ENCODE measurements at regions not wholly inside any gene's neighbourhood (a gene's known extent, or its start where the extent isn't known, plus 50 kb on each side); places are given as distances from the start of the nearest gene placed in this dataset.

DNA sequence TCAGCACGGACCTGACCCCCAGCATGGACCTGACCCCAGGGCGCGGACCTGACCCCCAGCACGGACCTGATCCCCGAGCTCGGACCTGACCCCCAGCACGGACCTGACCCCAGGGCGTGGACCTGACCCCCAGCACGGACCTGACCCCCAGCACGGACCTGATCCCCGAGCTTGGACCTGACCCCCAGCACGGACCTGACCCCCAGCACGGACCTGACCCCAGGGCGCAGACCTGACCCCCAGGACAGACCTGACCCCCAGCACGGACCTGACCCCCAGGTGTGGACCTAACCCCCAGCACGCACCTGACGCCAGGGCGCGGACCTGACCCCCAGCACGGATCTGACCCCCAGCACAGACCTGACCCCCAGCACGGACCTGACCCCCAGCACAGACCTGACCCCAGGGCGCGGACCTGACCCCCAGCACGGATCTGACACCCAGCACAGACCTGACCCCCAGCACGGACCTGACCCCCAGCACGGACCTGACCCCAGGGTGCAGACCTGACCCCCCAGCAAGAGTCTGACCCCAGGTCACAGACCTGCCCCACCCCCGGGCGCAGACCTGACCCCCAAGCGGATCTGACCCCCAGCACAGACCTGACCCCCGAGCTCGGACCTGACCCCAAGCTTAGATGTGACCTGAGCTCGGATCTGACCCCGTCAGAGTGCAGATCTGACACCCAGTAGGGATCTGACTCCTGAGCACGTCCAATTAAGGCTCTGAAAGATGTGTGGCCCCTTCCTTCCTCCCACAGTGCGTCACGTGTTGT lies 98.7 kb downstream of the C16orf95 start:
- Histone ChIP-seq H3K27ac (ENCODE audit: low read depth, low read length) (no peak overlapping the region), H3K27me3 (ENCODE audit: insufficient read depth, low read length, poor library complexity) (no peaks in the 10 kb centered on the region), H3K36me3 (ENCODE audit: control insufficient read depth, insufficient read depth, low read length) (no peaks in the 10 kb centered on the region), H3K4me3 (ENCODE audit: low read length) (no peak overlapping the region), H3K4me2 (ENCODE audit: low read length) (no peak overlapping the region), H2AK5ac (ENCODE audit: low read length) (no peak overlapping the region), H4K8ac (ENCODE audit: low read depth, low read length) (no peak overlapping the region), H3K56ac (ENCODE audit: low read length) (no peak overlapping the region), H4K5ac (ENCODE audit: low read length) (no peak overlapping the region), H3K9ac (ENCODE audit: low read length) (no peak overlapping the region), H3K4me1 (ENCODE audit: control insufficient read depth, low read depth, low read length) (no peaks in the 10 kb centered on the region), H2BK15ac (replicated peaks; ENCODE audit: low read depth) (no peak overlapping the region), H3K79me2 (ENCODE audit: control insufficient read depth, insufficient read depth, low read length) (no peaks in the 10 kb centered on the region), H3K79me1 (ENCODE audit: low read length) (no peaks in the 10 kb centered on the region), H3K18ac (ENCODE audit: low read length) (no peak overlapping the region), H3K4ac (ENCODE audit: low read depth, low read length) (no peak overlapping the region), H3K23ac (ENCODE audit: low read length) (no peak overlapping the region), H2BK5ac (ENCODE audit: low read length) (no peak overlapping the region), H2BK120ac (ENCODE audit: low read depth, low read length) (no peak overlapping the region)
- no peak for DNase-seq
- no CpG with 5 or more reads among the region's 36 CpGs for WGBS (ENCODE audit: extremely low coverage, insufficient coverage, low lambda C conversion rate)

DNA sequence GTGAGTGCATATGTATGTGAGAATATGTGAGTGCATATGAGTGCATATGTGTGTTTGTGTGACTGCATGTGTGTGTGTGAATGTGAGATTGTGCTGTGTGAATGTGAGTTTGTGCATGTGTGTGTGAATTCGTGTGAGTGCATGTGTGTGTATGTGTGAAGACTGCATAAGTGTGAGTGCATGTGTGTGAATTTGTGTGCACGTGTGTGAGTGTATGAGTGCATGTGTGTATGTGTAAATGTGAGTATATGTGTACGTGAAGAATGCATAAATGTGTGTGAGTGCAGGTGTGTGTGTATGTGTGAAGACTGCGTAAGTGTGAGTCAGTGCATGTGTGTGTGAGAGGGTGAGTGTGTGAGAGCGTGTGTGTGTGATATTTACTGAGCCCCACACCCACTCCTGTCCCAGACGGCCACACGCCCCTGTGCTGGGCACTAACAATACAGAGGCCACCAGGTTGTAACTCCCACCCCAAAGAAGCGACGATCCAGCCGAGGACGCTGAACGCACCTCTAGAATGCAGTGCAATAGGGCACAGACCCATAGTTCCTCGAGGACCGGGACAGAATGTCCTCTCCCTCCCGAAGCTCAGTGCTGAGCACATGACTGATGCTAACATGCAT lies 97.8 kb downstream of the C16orf95 start:
- Histone ChIP-seq H3K4me3 (ENCODE audit: low read length) (no peak overlapping the region), H3K23ac (ENCODE audit: low read length) (no peak overlapping the region), H3K4me1 (ENCODE audit: control insufficient read depth, low read depth, low read length) (no peaks in the 10 kb centered on the region), H3K4ac (ENCODE audit: low read depth, low read length) (no peak overlapping the region), H3K27me3 (ENCODE audit: insufficient read depth, low read length, poor library complexity) (no peaks in the 10 kb centered on the region), H3K18ac (ENCODE audit: low read length) (no peak overlapping the region), H4K8ac (ENCODE audit: low read depth, low read length) (no peak overlapping the region), H3K79me1 (ENCODE audit: low read length) (no peaks in the 10 kb centered on the region), H2BK120ac (ENCODE audit: low read depth, low read length) (no peak overlapping the region), H3K9ac (ENCODE audit: low read length) (no peak overlapping the region), H2BK15ac (replicated peaks; ENCODE audit: low read depth) (no peak overlapping the region), H3K27ac (ENCODE audit: low read depth, low read length) (no peak overlapping the region), H4K5ac (ENCODE audit: low read length) (no peak overlapping the region), H3K79me2 (ENCODE audit: control insufficient read depth, insufficient read depth, low read length) (no peaks in the 10 kb centered on the region), H2AK5ac (ENCODE audit: low read length) (no peak overlapping the region), H2BK5ac (ENCODE audit: low read length) (no peak overlapping the region), H3K4me2 (ENCODE audit: low read length) (no peak overlapping the region), H3K36me3 (ENCODE audit: control insufficient read depth, insufficient read depth, low read length) (no peaks in the 10 kb centered on the region), H3K56ac (ENCODE audit: low read length) (no peak overlapping the region)
- WGBS (ENCODE audit: extremely low coverage, insufficient coverage, low lambda C conversion rate) = 100% methylated on average over 2 of the region's 15 CpGs
- no peak for DNase-seq

DNA sequence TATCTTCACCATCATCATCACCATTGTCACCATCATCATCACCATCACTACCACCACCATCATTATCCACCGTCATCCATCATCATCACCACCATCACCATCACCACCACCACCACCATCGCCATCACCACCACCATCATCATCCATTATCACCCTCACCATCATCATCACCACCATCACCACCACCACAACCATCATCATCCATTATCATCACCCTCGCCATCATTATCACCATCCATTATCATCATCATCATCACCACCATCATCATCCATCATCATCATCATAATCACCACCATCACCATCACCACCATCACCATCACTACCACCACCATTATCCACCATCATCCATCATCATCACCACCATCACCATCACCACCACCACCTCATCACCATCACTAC lies 95.6 kb downstream of the C16orf95 start:
- Histone ChIP-seq H3K23ac (ENCODE audit: low read length) (no peak overlapping the region), H3K4me1 (ENCODE audit: control insufficient read depth, low read depth, low read length) (no peaks in the 10 kb centered on the region), H3K9ac (ENCODE audit: low read length) (no peak overlapping the region), H2BK5ac (ENCODE audit: low read length) (no peak overlapping the region), H2AK5ac (ENCODE audit: low read length) (no peak overlapping the region), H3K27ac (ENCODE audit: low read depth, low read length) (no peak overlapping the region), H3K4me2 (ENCODE audit: low read length) (no peak overlapping the region), H3K4me3 (ENCODE audit: low read length) (no peak overlapping the region), H3K56ac (ENCODE audit: low read length) (no peak overlapping the region), H3K36me3 (ENCODE audit: control insufficient read depth, insufficient read depth, low read length) (no peaks in the 10 kb centered on the region), H3K79me2 (ENCODE audit: control insufficient read depth, insufficient read depth, low read length) (no peaks in the 10 kb centered on the region), H4K5ac (ENCODE audit: low read length) (no peak overlapping the region), H2BK15ac (replicated peaks; ENCODE audit: low read depth) (no peak overlapping the region), H3K4ac (ENCODE audit: low read depth, low read length) (no peak overlapping the region), H3K18ac (ENCODE audit: low read length) (no peak overlapping the region), H3K27me3 (ENCODE audit: insufficient read depth, low read length, poor library complexity) (no peaks in the 10 kb centered on the region), H3K79me1 (ENCODE audit: low read length) (no peaks in the 10 kb centered on the region), H4K8ac (ENCODE audit: low read depth, low read length) (no peak overlapping the region), H2BK120ac (ENCODE audit: low read depth, low read length) (no peak overlapping the region)
- WGBS (ENCODE audit: extremely low coverage, insufficient coverage, low lambda C conversion rate) = no CpG with 5 or more reads among the region's 3 CpGs
- DNase-seq = no peak

DNA sequence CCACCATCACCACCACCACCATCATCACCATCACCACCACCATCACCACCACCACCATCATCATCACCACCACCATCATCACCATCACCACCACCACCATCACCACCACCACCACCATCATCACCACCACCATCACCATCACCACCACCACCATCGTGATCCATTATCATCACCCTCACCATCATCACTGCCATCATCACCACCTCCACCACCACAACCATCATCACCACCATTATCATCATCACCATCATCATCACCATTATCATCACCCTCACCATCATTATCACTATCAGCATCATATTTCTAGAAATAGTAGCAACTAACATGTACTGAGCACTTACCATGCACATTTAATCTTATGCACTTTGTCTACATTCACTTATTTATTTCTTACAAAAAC lies 94.9 kb downstream of the C16orf95 start:
- H3K4me3 ChIP-seq (ENCODE audit: low read length) = no peak overlapping the region
- H3K23ac ChIP-seq (ENCODE audit: low read length) = no peak overlapping the region
- H3K4ac ChIP-seq (ENCODE audit: low read depth, low read length) = no peak overlapping the region
- no peaks in the 10 kb centered on the region for H3K79me2 ChIP-seq (ENCODE audit: control insufficient read depth, insufficient read depth, low read length)
- H4K8ac ChIP-seq (ENCODE audit: low read depth, low read length) = no peak overlapping the region
- no peak for DNase-seq
- H3K4me1 ChIP-seq (ENCODE audit: control insufficient read depth, low read depth, low read length) = no peaks in the 10 kb centered on the region
- H2BK120ac ChIP-seq (ENCODE audit: low read depth, low read length) = no peak overlapping the region
- no peak overlapping the region for H4K5ac ChIP-seq (ENCODE audit: low read length)
- H2BK15ac ChIP-seq (replicated peaks; ENCODE audit: low read depth) = no peak overlapping the region
- H3K56ac ChIP-seq (ENCODE audit: low read length) = no peak overlapping the region
- no peaks in the 10 kb centered on the region for H3K27me3 ChIP-seq (ENCODE audit: insufficient read depth, low read length, poor library complexity)
- no peak overlapping the region for H3K27ac ChIP-seq (ENCODE audit: low read depth, low read length)
- H3K79me1 ChIP-seq (ENCODE audit: low read length) = no peaks in the 10 kb centered on the region
- no peak overlapping the region for H2AK5ac ChIP-seq (ENCODE audit: low read length)
- no peak overlapping the region for H2BK5ac ChIP-seq (ENCODE audit: low read length)
- WGBS (ENCODE audit: extremely low coverage, insufficient coverage, low lambda C conversion rate) = no CpG with 5 or more reads among the region's 1 CpG
- no peak overlapping the region for H3K4me2 ChIP-seq (ENCODE audit: low read length)
- H3K18ac ChIP-seq (ENCODE audit: low read length) = no peak overlapping the region
- no peak overlapping the region for H3K9ac ChIP-seq (ENCODE audit: low read length)
- H3K36me3 ChIP-seq (ENCODE audit: control insufficient read depth, insufficient read depth, low read length) = no peaks in the 10 kb centered on the region

DNA sequence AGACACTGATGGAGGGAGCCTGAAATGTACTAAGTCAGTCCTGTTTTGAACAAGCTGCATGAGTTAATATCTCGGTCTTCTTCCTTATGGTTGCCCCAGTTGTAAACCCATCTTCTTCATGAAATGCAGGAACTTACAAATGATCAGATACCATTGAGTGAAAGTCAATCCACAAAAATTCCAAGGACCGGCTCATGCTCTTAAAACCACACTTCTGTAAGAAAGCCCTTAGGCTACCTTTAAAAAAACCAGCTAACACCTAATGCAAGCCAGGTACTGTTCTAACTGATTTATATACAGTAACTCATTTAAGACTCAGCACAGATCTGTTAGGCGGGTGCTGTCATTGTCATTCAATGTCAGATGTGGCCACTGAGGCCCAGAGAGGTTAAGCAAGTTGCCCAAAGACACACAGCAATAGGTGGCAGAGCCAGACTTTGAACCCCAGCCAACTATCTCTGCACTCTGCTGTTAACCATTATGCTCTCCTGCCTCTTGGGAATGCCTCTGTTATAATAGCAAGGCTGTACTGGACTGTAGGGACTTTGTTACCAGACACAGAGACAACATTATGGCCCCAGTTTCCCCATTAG lies 93.4 kb downstream of the C16orf95 start:
- Histone ChIP-seq H3K4me1 (ENCODE audit: control insufficient read depth, low read depth, low read length) (no peaks in the 10 kb centered on the region), H3K27ac (ENCODE audit: low read depth, low read length) (no peak overlapping the region), H3K79me2 (ENCODE audit: control insufficient read depth, insufficient read depth, low read length) (no peaks in the 10 kb centered on the region), H3K27me3 (ENCODE audit: insufficient read depth, low read length, poor library complexity) (no peaks in the 10 kb centered on the region), H4K8ac (ENCODE audit: low read depth, low read length) (no peak overlapping the region), H3K18ac (ENCODE audit: low read length) (no peak overlapping the region), H3K79me1 (ENCODE audit: low read length) (no peaks in the 10 kb centered on the region), H3K4me2 (ENCODE audit: low read length) (no peak overlapping the region), H2BK120ac (ENCODE audit: low read depth, low read length) (no peak overlapping the region), H2BK15ac (replicated peaks; ENCODE audit: low read depth) (no peak overlapping the region), H3K4ac (ENCODE audit: low read depth, low read length) (no peak overlapping the region), H3K23ac (ENCODE audit: low read length) (no peak overlapping the region), H2AK5ac (ENCODE audit: low read length) (no peak overlapping the region), H3K36me3 (ENCODE audit: control insufficient read depth, insufficient read depth, low read length) (no peaks in the 10 kb centered on the region), H3K9ac (ENCODE audit: low read length) (no peak overlapping the region), H3K56ac (ENCODE audit: low read length) (no peak overlapping the region), H4K5ac (ENCODE audit: low read length) (no peak overlapping the region), H3K4me3 (ENCODE audit: low read length) (no peak overlapping the region), H2BK5ac (ENCODE audit: low read length) (no peak overlapping the region)
- no CpG with 5 or more reads among the region's 3 CpGs for WGBS (ENCODE audit: extremely low coverage, insufficient coverage, low lambda C conversion rate)
- no peak for DNase-seq
